GM12865 (cell line): ENCODE measurements at regions not wholly inside any gene's neighbourhood (a gene's known extent, or its start where the extent isn't known, plus 50 kb on each side); places are given as distances from the start of the nearest gene placed in this dataset.
"Not testable (repeated sequence)": the region's sequence is repeated elsewhere in the genome, so short reads cannot be mapped to it uniquely, and the experiment has no call there.

Experiments
- DNase-seq: peaks from one replicate; pipeline ENCODE4 v3.0.0; 2010; ENCODE audit warnings: low read depth
- H3K4me3 ChIP-seq: 2 replicates; pipeline ENCODE4 v1.5.1; 2011; ENCODE audit warnings: mild to moderate bottlenecking, low read depth, low read length, control low read depth
- TF ChIP-seq, protein P1 (sequence below): IDR thresholded peaks from 2 replicates; pipeline ENCODE4 v1.5.1; 2011; ENCODE audit warnings: low read length, control low read depth, low read depth, inconsistent platforms; ENCODE audit not compliant: insufficient read depth; ENCODE audit errors: missing control alignments

DNA sequence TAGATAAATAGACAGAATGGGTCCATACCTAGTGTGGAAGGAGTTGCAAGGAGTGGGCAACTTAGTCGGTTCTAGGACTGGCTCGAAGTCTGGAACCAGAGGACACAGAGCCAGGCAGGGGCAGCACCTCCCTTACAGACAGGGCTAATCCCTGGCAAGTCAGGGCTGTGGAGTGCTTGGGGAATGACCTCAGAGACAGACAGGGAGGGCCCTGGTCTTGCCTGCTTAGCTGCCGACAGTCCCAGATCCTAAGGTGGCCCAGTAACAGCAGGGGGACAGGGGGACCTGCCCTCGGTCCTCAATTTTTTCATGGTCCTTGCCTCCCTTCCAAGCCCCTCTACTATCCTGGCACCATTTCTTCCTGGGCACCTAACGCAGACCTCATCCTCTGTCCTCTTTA lies 222.4 kb upstream of the TNC start:
- no peak for DNase-seq
- TF ChIP-seq, protein P1, sequence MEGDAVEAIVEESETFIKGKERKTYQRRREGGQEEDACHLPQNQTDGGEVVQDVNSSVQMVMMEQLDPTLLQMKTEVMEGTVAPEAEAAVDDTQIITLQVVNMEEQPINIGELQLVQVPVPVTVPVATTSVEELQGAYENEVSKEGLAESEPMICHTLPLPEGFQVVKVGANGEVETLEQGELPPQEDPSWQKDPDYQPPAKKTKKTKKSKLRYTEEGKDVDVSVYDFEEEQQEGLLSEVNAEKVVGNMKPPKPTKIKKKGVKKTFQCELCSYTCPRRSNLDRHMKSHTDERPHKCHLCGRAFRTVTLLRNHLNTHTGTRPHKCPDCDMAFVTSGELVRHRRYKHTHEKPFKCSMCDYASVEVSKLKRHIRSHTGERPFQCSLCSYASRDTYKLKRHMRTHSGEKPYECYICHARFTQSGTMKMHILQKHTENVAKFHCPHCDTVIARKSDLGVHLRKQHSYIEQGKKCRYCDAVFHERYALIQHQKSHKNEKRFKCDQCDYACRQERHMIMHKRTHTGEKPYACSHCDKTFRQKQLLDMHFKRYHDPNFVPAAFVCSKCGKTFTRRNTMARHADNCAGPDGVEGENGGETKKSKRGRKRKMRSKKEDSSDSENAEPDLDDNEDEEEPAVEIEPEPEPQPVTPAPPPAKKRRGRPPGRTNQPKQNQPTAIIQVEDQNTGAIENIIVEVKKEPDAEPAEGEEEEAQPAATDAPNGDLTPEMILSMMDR: no peak

DNA sequence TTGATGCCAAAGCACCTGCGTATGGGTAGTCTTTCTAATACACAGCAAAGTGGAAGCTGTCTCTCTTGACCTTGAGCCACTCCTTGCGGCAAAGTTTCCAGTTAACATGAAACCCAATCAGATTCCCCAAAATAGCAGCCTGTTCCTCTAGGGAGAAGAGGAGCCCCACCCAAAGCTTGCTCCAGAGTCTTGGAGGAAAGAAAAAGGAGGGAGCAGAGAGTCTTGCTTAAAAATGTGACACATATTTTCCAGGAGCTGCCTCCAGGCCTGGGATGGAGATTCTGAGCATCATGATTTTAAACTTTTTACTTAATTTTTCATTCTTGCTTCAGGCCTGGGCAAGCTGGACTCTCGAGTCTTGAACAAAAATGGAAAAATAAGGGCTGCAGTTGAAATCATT lies 223.5 kb upstream of the TNC start:
- no peak for DNase-seq
- no peak overlapping the region for H3K4me3 ChIP-seq
- TF ChIP-seq, protein P1: no peak

More for the DNA sequence above, 222.4 kb upstream of the TNC start:
- no peak overlapping the region for H3K4me3 ChIP-seq

DNA sequence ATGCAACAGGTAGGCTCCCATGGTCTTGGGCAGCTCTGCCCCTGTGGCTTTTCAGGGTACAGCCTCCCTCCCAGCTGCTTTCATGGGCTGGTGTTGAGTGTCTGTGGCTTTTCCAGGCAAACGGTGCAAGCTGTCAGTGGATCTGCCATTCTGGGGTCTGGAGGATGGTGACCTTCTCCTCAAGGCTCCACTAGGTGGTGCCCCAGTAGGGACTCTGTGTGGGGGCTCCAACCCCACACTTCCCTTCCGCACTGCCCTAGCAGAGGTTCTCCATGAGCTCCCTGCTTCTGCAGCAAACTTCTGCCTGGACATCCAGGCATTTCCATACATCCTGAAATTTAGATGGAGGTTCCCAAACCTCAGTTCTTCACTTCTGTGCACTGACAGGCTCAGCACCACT lies 229.8 kb upstream of the TNC start:
- not testable (repeated sequence) for DNase-seq, H3K4me3 ChIP-seq
- TF ChIP-seq, protein P1: peak; percentile 7

DNA sequence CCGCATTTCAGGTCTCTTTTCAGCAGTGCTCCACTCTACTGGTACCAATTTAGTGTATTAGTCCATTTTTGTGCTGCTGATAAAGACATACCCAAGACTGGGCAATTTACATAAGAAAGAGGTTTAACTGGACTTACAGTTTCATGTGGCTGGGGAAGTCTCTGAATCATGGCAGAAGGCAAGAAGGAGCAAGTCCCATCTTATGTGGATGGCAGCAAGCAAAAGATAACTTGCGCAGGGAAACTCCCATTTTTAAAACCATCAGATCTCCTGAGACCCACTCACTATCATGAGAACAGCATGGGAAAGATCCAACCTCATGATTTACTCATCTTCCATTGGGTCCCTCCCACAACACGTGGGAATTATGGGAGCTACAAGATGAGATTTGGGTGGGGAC lies 231.0 kb upstream of the TNC start:
- not testable (repeated sequence) for H3K4me3 ChIP-seq, DNase-seq

DNA sequence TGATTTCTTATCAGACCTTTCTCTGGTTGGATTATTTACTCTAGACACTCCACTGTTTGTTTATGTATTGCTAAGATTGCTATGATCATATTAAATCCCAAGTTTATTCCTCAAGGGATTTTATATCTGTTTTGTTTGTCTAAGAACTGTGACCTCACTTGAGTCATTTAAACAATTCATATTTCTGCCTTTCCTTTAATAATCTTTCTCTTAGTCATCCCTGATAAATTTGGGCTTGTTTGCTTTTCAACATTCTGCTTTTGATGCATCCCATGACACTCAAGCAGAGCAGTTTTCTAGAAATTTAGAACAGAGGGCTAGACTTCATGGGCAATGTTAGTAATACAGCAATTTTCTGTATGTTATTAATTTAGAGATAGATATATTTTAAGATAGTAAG lies 231.6 kb upstream of the TNC start:
- H3K4me3 ChIP-seq: no peak overlapping the region
- TF ChIP-seq, protein P1: no peak
- no peak for DNase-seq

DNA sequence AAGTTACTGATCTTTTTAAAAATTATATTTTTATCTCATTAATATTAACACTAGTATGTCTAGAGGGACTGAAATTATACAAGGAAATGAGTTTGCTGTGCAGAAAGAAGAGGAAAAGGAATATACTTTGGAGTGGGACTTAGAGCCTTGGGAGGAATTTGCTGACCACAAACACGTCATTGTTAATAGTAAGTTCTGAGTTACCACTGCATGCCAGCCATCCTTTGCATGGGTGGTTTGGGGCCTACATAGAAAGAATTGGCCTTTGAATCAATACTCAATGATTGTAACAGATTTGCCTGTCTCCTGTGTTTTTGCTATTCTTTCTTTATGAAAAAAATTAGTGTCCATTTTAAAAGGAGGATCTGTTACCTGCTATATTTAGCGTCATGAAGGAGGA lies 232.6 kb upstream of the TNC start:
- TF ChIP-seq, protein P1: no peak
- no peak for DNase-seq
- H3K4me3 ChIP-seq: no peak overlapping the region

DNA sequence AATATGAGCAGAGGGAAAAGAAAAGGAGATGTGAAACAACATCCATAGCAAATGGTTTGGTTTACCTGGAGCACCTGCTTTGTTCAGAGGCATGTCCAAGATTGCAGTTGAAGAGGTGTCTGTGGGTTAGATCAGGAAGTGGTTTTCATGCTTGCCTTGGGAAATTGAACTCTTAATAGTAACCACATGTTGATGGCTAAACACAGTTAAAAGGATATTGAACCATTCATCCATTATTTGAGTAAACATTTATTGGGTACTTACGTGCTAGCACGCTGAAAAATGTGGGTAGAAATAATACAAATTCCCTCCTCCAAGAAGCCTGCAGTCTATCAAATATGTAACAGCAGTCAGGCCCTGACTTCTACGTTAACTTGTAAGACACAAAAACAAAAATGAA lies 235.7 kb upstream of the TNC start:
- no peak for DNase-seq
- no peak overlapping the region for H3K4me3 ChIP-seq
- TF ChIP-seq, protein P1: no peak
